VCaP (cell line): ENCODE measurements at regions not wholly inside any gene's neighbourhood (a gene's known extent, or its start where the extent isn't known, plus 50 kb on each side); places are given as distances from the start of the nearest gene placed in this dataset.

Experiments used
- H3K27ac ChIP-seq: fragments of 450-650 bp; 2 replicates; pipeline ENCODE4 v1.5.1; 2017
- CTCF ChIP-seq: fragments of 450-650 bp; conservative IDR thresholded peaks from 2 replicates; pipeline ENCODE4 v1.5.1; 2017; ENCODE audit warnings: mild to moderate bottlenecking, moderate library complexity

DNA sequence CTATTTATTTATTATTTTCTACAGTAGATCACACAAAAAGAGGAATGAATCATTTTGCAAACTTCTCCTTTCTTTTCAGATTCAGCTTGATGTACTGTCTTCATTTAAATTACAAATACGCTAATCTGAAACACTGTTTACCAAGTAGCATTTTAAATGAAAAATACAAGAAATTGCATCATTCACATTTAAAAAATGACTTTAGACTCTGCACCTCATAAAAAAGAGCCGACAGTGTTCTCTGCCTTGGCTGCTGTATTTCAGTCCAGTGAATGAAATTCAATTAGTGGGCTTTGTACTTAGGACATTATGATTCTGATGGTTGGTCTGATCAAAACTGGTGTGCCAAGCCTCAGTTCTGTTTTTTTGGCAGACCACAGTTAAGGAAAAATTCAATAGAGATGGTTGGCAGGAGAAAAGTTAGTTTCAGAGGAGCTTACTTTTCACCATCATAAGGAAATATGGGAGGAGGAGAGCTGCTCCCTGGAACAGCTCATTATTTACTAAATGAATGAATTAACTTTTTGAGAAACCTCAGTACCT lies 222.4 kb upstream of the ESRRG start:
- H3K27ac ChIP-seq: no peak overlapping the region
- TF ChIP-seq CTCF: no peak

- H3K27ac ChIP-seq: no peak overlapping the region
- TF ChIP-seq CTCF: no peak
Measured at GRCh38 chr1:216944864-216945510, 221.8 kb upstream of the ESRRG start.

DNA sequence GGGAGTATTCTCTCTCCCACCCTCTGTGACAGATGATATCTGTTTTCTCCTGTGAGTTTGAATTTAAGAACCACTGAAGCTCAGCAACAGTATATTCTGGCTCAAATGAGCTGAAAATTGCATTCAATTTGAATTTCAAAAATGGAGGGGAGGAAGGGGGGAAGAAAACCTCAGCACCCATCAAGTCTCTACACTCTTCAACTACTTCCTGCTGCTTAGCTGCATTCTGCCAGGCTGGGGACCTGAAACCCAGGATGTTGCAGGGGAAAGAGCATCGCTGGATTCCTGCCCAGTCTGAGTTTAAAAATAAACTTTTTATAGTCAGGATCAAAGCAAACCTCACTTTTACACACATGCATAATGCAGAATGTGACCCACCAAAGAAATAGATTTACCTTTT lies 214.3 kb upstream of the ESRRG start:
- no peak for TF ChIP-seq CTCF
- no peak overlapping the region for H3K27ac ChIP-seq

- TF ChIP-seq CTCF: no peak
- H3K27ac ChIP-seq: no peak overlapping the region
Measured at GRCh38 chr1:216936779-216937178, 213.6 kb upstream of the ESRRG start.

GRCh38 chr1:216935901-216936300 lies 212.7 kb upstream of the ESRRG start:
- TF ChIP-seq CTCF: no peak
- H3K27ac ChIP-seq: no peak overlapping the region

- no peak overlapping the region for H3K27ac ChIP-seq
- no peak for TF ChIP-seq CTCF
Measured at GRCh38 chr1:216932424-216932823, 209.2 kb upstream of the ESRRG start.

DNA sequence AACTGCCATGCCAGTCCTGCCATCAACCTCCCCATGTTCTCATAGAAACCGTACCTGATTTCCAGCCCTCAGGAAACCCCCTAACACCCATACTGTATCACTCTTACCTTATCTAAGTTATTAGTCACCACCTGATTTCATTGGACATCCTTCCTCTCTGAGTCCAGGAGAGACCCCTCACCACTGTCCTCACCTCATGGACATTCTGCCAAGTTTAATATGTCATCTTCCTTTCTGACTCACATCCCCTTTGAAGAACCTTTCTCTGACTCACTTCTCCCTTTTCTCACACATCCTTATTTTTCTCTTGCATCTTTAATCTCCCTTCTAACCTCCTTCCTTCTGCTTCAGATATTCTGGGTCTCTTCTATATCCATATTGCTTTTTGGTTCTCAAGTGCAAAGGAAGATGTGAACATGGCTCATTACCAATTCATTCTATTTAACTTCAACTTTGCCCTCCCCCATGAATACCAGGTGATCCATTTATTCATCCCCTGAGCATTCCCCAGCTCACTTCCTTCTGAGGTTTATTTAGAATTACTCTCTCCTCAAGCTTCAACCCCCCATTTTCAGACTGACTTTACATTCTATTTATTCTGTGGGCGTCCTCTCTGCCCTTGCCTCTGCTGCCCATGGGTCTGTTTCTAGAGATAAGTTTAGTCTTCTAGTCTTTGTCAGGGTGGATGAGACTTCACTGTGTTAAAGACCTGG lies 206.8 kb upstream of the ESRRG start:
- H3K27ac ChIP-seq: no peak overlapping the region
- no peak for TF ChIP-seq CTCF
